ENCODE measurements at regions not wholly inside any gene's neighbourhood (a gene's known extent, or its start where the extent isn't known, plus 50 kb on each side); places are given as distances from the start of the nearest gene placed in this dataset.

DNA sequence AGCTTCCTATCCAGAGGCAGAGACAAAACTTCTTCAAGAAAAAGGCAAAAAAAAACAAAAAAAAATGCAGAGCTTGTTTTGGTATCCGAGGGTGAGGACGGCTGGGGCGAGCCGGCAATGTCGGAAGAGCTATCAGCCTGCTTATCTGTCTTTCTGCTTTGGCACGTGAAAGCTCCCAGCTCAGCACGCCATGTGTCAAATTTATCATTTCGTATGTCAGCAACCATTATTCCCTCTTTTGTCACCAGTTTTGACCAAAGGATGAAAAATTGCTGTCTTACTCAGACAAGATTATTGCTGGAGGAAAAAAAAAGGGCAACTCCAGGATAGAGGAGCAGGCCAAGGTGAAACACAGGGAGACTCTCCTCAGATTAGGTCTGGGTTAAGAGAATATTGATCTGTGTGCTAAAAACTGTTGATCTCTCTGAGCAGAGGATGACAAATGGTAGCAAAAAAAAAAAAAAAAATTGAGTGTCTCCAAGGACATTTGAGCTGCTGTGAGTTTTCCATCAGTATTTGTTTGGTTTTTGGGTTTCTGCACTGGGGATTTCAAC is 532.0 kb upstream of the POU3F3 start:
- no peak overlapping the region for H3K27ac ChIP-seq
- no peak for TF ChIP-seq ZFX (IDR thresholded peaks at IDR 0.05; ENCODE audit: borderline replicate concordance)
- TF ChIP-seq, protein P1, sequence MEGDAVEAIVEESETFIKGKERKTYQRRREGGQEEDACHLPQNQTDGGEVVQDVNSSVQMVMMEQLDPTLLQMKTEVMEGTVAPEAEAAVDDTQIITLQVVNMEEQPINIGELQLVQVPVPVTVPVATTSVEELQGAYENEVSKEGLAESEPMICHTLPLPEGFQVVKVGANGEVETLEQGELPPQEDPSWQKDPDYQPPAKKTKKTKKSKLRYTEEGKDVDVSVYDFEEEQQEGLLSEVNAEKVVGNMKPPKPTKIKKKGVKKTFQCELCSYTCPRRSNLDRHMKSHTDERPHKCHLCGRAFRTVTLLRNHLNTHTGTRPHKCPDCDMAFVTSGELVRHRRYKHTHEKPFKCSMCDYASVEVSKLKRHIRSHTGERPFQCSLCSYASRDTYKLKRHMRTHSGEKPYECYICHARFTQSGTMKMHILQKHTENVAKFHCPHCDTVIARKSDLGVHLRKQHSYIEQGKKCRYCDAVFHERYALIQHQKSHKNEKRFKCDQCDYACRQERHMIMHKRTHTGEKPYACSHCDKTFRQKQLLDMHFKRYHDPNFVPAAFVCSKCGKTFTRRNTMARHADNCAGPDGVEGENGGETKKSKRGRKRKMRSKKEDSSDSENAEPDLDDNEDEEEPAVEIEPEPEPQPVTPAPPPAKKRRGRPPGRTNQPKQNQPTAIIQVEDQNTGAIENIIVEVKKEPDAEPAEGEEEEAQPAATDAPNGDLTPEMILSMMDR (IDR thresholded peaks at IDR 0.05), result no peak

DNA sequence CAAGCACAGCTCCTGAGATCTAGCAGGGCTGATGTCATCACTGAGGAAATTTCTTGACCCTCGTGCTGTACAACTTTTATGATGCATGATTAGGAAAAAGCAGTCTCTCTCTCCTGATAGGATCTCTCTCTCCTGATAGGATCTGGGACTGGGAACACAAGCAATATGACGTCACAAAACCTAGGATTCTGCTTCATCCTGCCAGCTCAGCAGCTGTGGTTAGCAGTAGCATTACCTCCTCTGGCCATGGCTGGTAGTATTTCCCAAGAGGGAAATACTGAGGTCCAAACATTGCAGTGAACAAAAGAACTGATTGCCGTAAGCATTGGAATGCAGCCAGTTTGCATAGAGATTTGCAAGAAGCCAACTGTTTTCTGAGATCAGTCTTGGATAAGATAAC is 521.2 kb upstream of the POU3F3 start:
- peak overlapping the region; percentile 43 for H3K27ac ChIP-seq
- TF ChIP-seq, protein P1 (IDR thresholded peaks at IDR 0.05), result no peak
- TF ChIP-seq ZFX (IDR thresholded peaks at IDR 0.05; ENCODE audit: borderline replicate concordance), result no peak

DNA sequence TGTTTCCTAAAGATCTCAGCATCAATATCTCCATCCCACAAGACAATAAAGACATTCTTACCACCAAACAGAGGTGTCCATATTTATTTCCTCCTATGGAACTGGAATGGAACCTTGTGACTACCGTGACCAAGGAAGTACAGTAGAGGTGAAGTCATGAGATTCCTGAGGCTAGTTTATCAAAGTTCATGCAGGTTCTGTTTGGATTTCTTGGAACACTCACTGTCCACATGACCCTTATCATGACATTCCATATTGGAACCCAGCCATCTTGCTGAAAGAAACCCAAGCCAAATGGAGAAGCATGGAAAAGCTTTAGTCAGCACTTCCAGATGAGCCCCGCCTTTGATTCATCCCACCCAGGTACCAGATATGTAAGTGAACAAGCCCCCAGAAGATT is 516.0 kb upstream of the POU3F3 start:
- no peak for TF ChIP-seq ZFX (IDR thresholded peaks at IDR 0.05; ENCODE audit: borderline replicate concordance)
- TF ChIP-seq, protein P1 (IDR thresholded peaks at IDR 0.05), result no peak
- no peak overlapping the region for H3K27ac ChIP-seq

DNA sequence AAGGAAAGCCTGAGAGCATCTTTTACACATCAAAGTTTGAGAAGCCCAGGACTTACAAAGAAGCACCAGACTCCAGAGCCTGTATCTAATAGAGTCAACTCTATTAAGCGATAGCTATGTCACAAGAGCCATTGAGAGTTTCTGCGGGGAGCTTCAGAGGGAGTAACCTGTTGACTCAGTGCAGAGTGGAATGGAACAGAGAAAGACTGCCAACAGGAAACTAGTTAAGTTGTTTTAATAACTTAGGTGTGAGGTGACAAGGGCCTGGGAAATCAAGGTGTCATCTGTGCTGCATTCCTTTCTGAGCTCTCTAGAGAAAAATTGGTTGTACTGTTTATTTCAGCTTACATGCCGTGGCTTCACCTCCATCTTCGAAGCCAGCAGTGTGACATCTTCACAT is 513.8 kb upstream of the POU3F3 start:
- H3K27ac ChIP-seq, result no peak overlapping the region
- TF ChIP-seq ZFX (IDR thresholded peaks at IDR 0.05; ENCODE audit: borderline replicate concordance), result no peak
- TF ChIP-seq, protein P1 (IDR thresholded peaks at IDR 0.05), result no peak

DNA sequence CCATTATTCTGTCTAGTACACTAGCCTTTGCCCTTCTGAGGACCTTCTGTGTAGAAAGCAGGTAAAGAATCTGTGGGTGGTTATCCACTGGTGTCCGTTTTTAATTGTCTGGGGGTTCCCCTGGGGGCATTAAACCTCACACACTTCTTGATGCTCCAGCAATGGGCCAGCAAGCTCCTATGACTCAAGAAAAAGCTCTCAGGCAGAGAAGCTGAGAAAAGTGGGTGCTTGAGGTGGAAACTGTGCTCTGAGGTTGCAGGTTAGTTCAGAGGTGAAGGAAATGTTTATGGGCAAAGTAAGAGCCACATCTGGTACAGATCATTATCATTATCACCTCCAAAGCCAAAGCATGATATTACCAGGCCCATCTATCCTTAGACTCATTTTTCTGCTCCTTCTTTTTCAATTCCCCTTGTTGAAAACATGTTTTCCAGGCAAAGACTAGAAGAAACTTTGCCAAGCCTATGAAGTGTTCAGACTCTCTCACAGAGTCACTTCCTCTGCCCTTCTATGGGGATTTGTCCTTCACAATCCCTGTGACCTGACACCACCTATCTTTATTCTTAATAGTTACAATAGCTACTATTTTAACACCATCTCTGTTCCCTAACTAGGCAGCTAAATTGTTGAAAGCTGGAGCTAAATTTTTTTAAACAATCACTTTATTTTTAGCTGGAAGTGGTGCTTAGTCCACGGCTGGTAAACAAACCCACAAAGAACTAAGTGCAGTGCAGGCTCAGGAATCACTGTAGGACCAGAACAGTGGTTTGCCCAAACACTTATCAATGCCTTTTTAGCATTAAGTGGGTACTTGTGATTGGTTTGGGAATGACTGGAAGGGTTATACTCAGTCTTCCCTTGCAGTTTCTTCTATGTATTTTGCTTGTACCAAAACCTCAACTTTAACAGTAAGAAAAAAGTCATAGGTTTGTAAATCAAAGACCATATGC is 512.8 kb upstream of the POU3F3 start:
- TF ChIP-seq ZFX (IDR thresholded peaks at IDR 0.05; ENCODE audit: borderline replicate concordance), result no peak
- no peak overlapping the region for H3K27ac ChIP-seq

DNA sequence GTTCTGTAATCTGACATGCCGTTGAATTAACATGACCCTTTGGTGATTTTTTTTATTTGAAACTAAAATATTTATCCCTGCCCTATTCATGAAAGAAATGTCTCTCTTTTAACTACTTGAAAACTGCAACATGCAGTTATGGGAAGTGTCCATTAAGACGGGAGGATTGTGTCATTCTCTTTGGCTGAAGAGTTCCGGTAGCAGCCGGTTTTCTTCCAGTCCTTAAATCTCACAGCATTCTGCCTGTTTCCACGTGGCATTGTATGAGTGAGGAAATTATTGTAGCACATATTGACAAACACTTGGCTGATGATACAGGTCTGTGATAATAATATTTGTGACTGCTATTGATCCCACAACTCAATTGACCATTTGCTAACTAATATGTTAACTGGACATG is 509.6 kb upstream of the POU3F3 start:
- no peak overlapping the region for H3K27ac ChIP-seq
- TF ChIP-seq, protein P1 (IDR thresholded peaks at IDR 0.05), result no peak
- TF ChIP-seq ZFX (IDR thresholded peaks at IDR 0.05; ENCODE audit: borderline replicate concordance), result no peak

DNA sequence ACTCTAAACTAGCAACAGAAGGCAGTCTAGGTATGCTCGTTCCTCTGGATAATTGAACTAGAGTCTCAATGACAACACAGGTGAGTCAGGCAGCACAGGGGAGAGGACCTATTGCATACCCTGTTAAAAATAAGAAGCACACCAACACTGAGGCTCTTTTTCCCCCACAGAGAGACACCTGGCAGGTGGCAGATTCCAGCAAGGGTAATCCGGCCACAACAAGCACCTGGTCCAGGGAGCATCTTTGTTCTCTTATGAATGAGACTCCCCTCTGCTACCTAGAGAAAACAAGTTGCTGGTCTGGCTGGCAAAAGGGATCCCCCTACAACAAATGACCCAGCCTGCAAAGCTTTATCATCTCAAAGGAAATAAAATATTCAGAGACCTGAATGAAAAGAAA is 508.9 kb upstream of the POU3F3 start:
- H3K27ac ChIP-seq, result no peak overlapping the region
- TF ChIP-seq ZFX (IDR thresholded peaks at IDR 0.05; ENCODE audit: borderline replicate concordance), result no peak
- TF ChIP-seq, protein P1 (IDR thresholded peaks at IDR 0.05), result no peak

All from 22Rv1 (cell line).